ENCODE measurements at regions not wholly inside any gene's neighbourhood (a gene's known extent, or its start where the extent isn't known, plus 50 kb on each side); places are given as distances from the start of the nearest gene placed in this dataset.
"Not testable (repeated sequence)": the region's sequence is repeated elsewhere in the genome, so short reads cannot be mapped to it uniquely, and the experiment has no call there.

GRCh38 chr21:32869459-32869858 is 97.9 kb upstream of the PAXBP1 start:
- Histone ChIP-seq H4K20me1 (ENCODE audit: insufficient read depth) (no peaks in the 10 kb centered on the region), H3K4me1 (ENCODE audit: low read depth, poor library complexity, severe bottlenecking) (no peaks in the 10 kb centered on the region), H3K4me3 (IDR thresholded peaks at IDR 0.05; ENCODE audit: insufficient read depth, low read depth, low read length) (no peak overlapping the region), H3K79me2 (ENCODE audit: insufficient read depth, low read depth) (no peaks in the 10 kb centered on the region), H3K27ac (no peak overlapping the region), H2AFZ (ENCODE audit: low read depth) (no peak overlapping the region), H3K27me3 (ENCODE audit: insufficient read depth, low read depth) (no peaks in the 10 kb centered on the region), H3K9ac (no peak overlapping the region), H3K4me2 (no peak overlapping the region), H3K36me3 (ENCODE audit: insufficient read depth) (no peaks in the 10 kb centered on the region)
- TF ChIP-seq, protein P1, sequence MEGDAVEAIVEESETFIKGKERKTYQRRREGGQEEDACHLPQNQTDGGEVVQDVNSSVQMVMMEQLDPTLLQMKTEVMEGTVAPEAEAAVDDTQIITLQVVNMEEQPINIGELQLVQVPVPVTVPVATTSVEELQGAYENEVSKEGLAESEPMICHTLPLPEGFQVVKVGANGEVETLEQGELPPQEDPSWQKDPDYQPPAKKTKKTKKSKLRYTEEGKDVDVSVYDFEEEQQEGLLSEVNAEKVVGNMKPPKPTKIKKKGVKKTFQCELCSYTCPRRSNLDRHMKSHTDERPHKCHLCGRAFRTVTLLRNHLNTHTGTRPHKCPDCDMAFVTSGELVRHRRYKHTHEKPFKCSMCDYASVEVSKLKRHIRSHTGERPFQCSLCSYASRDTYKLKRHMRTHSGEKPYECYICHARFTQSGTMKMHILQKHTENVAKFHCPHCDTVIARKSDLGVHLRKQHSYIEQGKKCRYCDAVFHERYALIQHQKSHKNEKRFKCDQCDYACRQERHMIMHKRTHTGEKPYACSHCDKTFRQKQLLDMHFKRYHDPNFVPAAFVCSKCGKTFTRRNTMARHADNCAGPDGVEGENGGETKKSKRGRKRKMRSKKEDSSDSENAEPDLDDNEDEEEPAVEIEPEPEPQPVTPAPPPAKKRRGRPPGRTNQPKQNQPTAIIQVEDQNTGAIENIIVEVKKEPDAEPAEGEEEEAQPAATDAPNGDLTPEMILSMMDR (conservative IDR thresholded peaks at IDR 0.05; ENCODE audit: low read depth, low read length): no peak

- no peaks in the 10 kb centered on the region for H4K20me1 ChIP-seq (ENCODE audit: insufficient read depth)
- no peaks in the 10 kb centered on the region for H3K79me2 ChIP-seq (ENCODE audit: insufficient read depth, low read depth)
- no peak overlapping the region for H3K9ac ChIP-seq
- no peak overlapping the region for H3K4me3 ChIP-seq (IDR thresholded peaks at IDR 0.05; ENCODE audit: insufficient read depth, low read depth, low read length)
- no peak overlapping the region for H3K4me2 ChIP-seq
- H3K27ac ChIP-seq: no peak overlapping the region
- no peaks in the 10 kb centered on the region for H3K27me3 ChIP-seq (ENCODE audit: insufficient read depth, low read depth)
- TF ChIP-seq, protein P1 (conservative IDR thresholded peaks at IDR 0.05; ENCODE audit: low read depth, low read length): no peak
- no peak overlapping the region for H2AFZ ChIP-seq (ENCODE audit: low read depth)
- H3K36me3 ChIP-seq (ENCODE audit: insufficient read depth): no peaks in the 10 kb centered on the region
- no peaks in the 10 kb centered on the region for H3K4me1 ChIP-seq (ENCODE audit: low read depth, poor library complexity, severe bottlenecking)
These were observed 104.9 kb upstream of the PAXBP1 start for GRCh38 chr21:32876426-32876825.

- not testable (repeated sequence) for H3K79me2 ChIP-seq (ENCODE audit: insufficient read depth, low read depth); H4K20me1 ChIP-seq (ENCODE audit: insufficient read depth); H3K4me3 ChIP-seq (IDR thresholded peaks at IDR 0.05; ENCODE audit: insufficient read depth, low read depth, low read length); H3K36me3 ChIP-seq (ENCODE audit: insufficient read depth); H3K27ac ChIP-seq; H3K4me1 ChIP-seq (ENCODE audit: low read depth, poor library complexity, severe bottlenecking); H3K4me2 ChIP-seq; H3K27me3 ChIP-seq (ENCODE audit: insufficient read depth, low read depth); H3K9ac ChIP-seq; H2AFZ ChIP-seq (ENCODE audit: low read depth)
These were observed 106.3 kb upstream of the PAXBP1 start for GRCh38 chr21:32877888-32878287.

GRCh38 chr21:32878661-32879060 is 107.1 kb upstream of the PAXBP1 start:
- Histone ChIP-seq H3K79me2 (ENCODE audit: insufficient read depth, low read depth) (no peaks in the 10 kb centered on the region), H3K4me2 (no peak overlapping the region), H3K27ac (no peak overlapping the region), H3K9ac (no peak overlapping the region), H3K4me3 (IDR thresholded peaks at IDR 0.05; ENCODE audit: insufficient read depth, low read depth, low read length) (no peak overlapping the region), H3K4me1 (ENCODE audit: low read depth, poor library complexity, severe bottlenecking) (no peaks in the 10 kb centered on the region), H3K27me3 (ENCODE audit: insufficient read depth, low read depth) (no peaks in the 10 kb centered on the region), H2AFZ (ENCODE audit: low read depth) (no peak overlapping the region), H3K36me3 (ENCODE audit: insufficient read depth) (no peaks in the 10 kb centered on the region), H4K20me1 (ENCODE audit: insufficient read depth) (no peaks in the 10 kb centered on the region)
- TF ChIP-seq, protein P1 (conservative IDR thresholded peaks at IDR 0.05; ENCODE audit: low read depth, low read length): no peak

DNA sequence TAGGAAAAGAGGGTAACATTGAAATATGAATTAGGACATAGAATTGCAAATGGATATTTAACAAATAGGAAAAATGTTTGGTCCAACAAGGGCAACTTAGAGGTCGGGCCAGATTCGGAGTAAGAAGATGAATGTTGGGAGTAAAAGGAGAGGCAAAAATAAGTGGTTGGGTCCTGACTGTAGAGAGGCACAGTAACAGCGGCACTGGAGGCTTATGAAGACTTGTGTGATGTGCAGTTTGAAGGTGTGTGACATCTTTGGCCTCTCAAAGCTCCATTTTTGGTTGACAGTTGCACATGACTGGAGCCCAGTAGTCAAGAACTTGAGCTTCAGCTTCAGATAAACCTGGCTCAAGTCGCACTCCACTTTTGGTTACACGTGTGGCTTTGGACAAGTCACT is 109.9 kb upstream of the PAXBP1 start:
- Histone ChIP-seq H3K79me2 (ENCODE audit: insufficient read depth, low read depth) (no peaks in the 10 kb centered on the region), H3K4me3 (IDR thresholded peaks at IDR 0.05; ENCODE audit: insufficient read depth, low read depth, low read length) (no peak overlapping the region), H3K36me3 (ENCODE audit: insufficient read depth) (no peaks in the 10 kb centered on the region), H3K9ac (no peak overlapping the region), H4K20me1 (ENCODE audit: insufficient read depth) (no peaks in the 10 kb centered on the region), H3K4me1 (ENCODE audit: low read depth, poor library complexity, severe bottlenecking) (no peaks in the 10 kb centered on the region), H3K27me3 (ENCODE audit: insufficient read depth, low read depth) (no peaks in the 10 kb centered on the region), H3K27ac (no peak overlapping the region), H2AFZ (ENCODE audit: low read depth) (no peak overlapping the region), H3K4me2 (no peak overlapping the region)
- TF ChIP-seq, protein P1 (conservative IDR thresholded peaks at IDR 0.05; ENCODE audit: low read depth, low read length): no peak
